Dermis blood vessel endothelial cell (primary cell): ENCODE measurements at regions not wholly inside any gene's neighbourhood (a gene's known extent, or its start where the extent isn't known, plus 50 kb on each side); places are given as distances from the start of the nearest gene placed in this dataset.

Source experiments
- DNase-seq: peaks from one replicate; pipeline ENCODE4 v3.0.0; 2010

- DNase-seq = no peak
These were observed 669.7 kb downstream of the SLC4A3 start for GRCh38 chr2:220297093-220297492.

- no peak for DNase-seq
These were observed 673.4 kb downstream of the SLC4A3 start for GRCh38 chr2:220300806-220301205.

DNA sequence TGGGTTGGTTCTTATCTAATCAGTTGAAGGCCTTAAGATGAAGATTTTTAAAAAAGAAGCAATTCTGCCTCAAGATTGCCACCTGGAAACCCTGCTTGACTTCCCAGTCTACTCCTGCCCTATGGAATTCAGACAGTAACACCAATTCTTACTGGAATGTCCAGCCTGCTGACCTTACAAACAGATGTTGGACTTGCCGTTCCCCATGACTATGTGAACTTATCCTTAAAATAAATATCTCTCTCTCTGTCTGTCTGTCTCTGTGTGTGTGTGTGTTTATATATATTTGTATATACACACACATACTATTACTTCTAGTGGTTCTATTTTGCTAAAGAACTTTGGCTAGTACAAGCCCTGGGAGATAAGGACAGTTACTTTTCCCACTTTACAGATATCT is 675.3 kb downstream of the SLC4A3 start:
- no peak for DNase-seq

DNA sequence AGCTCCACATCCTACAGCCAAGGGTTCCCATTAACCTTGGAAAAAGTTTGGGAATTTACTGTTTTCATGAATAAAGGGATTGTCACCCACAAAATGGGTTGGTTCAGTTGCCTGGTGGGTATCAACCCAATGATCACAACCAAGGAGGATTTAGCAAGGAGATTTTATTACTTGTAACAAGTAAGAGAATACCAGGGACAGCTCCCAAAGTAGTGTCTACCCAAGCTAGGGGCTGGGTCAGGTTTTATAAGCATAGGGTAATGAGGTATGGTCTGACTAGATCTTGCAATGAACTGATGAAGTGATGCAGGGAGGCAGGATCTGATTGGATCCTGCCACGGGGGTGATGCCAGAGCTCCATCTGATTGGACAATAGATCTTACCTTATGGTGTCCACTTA is 681.8 kb downstream of the SLC4A3 start:
- DNase-seq = no peak

- DNase-seq = no peak
These were observed 683.0 kb downstream of the SLC4A3 start for GRCh38 chr2:220310451-220310861.

DNA sequence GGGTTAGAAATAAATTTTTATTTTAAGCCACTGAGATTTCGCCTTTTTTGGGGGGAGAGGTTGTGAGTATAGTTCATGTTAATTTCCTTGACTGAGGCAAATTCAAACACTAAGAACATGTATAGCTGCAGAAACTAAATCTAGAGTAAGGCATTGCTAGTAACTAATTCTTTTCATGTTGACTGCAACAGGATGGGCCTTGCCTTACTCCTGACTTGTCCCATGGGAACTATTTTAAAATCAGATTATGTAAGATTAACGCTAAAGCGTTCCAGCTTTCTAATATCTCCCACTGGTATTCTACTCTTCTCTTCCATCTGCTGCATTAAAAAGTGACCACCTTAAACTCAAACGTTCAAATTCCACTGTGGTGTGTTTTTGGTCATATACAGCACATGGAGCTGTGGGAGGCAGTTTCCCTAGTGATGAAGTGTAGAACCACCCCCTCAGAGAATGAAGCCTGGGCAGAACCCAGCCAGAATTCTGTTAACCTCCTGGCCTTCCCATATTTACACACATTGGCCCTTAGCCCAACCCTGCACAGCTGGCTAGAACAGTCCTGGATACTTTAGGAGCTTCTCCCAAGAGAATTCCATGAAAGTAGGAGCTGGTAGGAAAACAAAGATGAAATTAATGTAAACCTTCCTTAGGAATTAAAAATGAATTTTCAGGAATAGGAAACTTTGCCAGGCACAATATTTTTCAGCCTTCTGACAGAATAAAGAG is 687.8 kb downstream of the SLC4A3 start:
- DNase-seq = no peak

- no peak for DNase-seq
These were observed 690.6 kb downstream of the SLC4A3 start for GRCh38 chr2:220318037-220318436.

DNA sequence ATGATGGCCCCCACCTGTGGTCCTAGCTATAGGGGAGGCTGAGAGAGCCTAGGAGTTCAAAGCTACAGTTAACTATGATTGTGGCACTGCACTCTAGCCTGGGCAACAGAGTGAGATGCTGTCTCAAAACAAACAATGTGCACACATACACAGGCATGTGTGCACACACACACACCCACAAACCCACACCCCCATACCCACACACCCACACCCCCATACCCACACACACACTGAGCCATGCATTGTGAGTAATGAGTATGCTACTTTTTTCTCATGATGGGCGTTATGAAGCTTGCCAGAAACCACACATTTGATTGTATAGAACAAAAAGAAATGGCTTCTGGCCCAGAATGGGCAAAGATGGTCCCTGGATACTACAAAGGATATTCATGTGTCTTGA is 691.1 kb downstream of the SLC4A3 start:
- no peak for DNase-seq

DNA sequence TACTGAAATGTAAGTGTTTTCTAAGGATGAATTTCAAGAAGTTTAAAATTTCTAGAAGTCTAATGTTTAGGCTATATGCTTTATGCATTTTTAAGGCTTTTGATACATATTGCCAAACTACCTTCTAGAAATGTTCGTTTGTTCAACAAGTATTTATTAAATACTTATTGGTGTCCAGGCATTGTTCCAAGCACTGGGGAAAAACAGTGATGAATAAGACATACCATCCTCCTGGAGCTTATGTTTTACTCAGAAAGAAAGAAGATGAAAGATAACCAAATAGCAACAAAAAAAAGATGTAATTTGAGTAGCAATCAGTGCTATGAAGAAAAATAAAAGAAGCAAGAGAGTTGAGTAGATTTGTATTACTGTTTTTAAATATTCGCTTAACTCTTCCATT is 692.9 kb downstream of the SLC4A3 start:
- no peak for DNase-seq

- no peak for DNase-seq
These were observed 705.5 kb downstream of the SLC4A3 start for GRCh38 chr2:220332886-220333285.

- no peak for DNase-seq
These were observed 706.8 kb downstream of the SLC4A3 start for GRCh38 chr2:220334210-220334609.

DNA sequence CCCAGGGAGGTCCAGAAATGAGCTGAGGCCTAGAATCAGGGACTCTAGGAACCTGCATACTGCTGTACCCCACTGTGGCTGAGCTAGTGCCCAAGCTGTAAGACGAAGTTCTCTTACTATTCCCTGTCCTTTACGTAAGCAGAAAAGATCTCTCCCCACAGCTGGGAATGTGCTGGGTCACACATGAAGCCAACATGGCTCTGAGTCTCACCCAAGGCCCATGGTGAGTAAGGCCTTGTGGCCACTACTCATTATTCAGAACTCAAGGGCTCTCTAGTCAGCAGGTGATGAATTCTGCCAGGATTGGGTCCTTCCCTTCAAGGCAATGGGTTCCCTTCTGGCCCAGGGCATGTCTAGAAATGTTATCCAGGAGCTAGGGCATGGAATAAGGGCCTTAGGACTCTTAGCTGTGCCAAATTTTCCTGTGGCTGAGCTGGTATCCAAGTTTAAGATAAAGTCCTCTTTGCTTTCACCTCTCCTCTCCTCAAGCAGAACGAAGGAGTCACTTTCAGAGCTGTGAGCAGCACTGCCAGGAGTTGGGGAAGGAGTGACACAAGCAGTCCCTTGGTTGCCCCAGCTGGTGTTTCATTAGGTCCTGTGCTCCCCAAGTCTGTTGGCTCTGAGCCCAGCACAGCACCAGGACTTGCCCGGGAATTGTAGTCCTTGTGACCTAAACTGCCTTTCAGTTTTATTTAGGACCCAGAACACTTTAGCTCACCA is 707.6 kb downstream of the SLC4A3 start:
- no peak for DNase-seq

GRCh38 chr2:220335591-220335915 is 708.1 kb downstream of the SLC4A3 start:
- DNase-seq = no peak

GRCh38 chr2:220336771-220337170 is 709.3 kb downstream of the SLC4A3 start:
- no peak for DNase-seq

- DNase-seq = no peak
These were observed 710.4 kb downstream of the SLC4A3 start for GRCh38 chr2:220337611-220338440.

DNA sequence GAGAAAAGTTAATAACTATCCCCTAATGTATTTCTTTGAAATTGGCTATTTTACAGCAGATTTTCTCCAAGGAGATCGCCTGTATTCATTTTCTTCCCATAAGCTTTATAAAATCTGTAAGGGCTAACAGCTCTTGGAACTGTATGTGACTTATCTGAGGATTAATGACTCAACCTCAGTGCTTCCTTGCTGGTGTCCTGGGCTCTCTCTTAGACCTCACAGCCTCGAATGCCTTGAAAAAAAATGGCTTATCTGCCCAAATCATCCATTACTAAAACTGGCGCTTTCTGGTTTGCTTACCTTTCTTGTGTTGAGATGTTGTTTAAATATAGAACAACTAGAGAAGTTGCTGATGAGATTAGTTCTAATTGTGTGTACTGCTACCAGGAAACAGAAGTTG is 713.6 kb downstream of the SLC4A3 start:
- no peak for DNase-seq

DNA sequence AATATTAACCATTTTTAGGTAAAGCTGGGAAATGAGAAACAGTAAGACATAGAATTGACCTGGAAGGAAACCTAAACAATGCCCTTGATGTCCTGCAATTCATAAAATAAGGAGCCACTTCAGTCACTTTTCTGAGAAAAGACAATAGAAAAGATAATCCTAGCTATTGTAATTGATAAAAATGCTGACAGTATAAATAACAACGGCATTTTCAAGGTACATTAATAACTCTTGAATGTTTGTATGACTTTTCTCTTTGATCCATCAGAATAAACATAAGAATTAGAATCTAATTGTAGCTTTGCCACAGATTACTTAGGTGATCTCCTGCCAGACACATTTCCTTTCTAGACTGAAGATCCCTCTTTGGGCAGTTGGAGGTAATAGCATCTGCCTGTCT is 719.5 kb downstream of the SLC4A3 start:
- DNase-seq = no peak

- no peak for DNase-seq
These were observed 720.2 kb downstream of the SLC4A3 start for GRCh38 chr2:220347626-220348025.

- DNase-seq = no peak
These were observed 720.8 kb downstream of the SLC4A3 start for GRCh38 chr2:220348206-220348605.

- no peak for DNase-seq
These were observed 726.5 kb downstream of the SLC4A3 start for GRCh38 chr2:220353897-220354296.

- DNase-seq = no peak
These were observed 728.6 kb downstream of the SLC4A3 start for GRCh38 chr2:220356076-220356475.

DNA sequence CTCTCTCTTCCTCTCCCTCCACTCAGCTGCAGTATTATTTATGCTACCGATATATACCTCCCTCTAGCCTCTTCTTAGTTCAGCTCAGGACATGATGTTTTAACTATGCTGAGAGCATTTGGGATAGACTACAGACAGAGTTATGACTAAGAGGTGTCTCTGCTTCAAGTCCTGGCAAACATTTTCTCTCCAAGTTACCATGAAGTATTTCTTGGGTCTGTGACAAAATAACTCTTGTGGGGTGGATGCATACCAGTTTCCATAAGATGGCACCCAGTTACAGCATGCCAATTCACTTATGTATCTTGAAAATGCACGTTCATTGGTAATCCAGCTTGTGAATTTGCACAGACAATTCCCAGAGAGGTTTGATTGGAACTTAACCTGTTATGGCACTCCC is 737.6 kb downstream of the SLC4A3 start:
- no peak for DNase-seq

GRCh38 chr2:220366765-220367164 is 739.3 kb downstream of the SLC4A3 start:
- DNase-seq = no peak

- no peak for DNase-seq
These were observed 743.3 kb downstream of the SLC4A3 start for GRCh38 chr2:220370764-220371163.
